ENCODE measurements at regions not wholly inside any gene's neighbourhood (a gene's known extent, or its start where the extent isn't known, plus 50 kb on each side); places are given as distances from the start of the nearest gene placed in this dataset.

GRCh38 chr16:62664566-62664965 is 628.3 kb upstream of the CDH8 start:
- DNase-seq (ENCODE audit: low read depth in 2 of 2) = no peak

DNA sequence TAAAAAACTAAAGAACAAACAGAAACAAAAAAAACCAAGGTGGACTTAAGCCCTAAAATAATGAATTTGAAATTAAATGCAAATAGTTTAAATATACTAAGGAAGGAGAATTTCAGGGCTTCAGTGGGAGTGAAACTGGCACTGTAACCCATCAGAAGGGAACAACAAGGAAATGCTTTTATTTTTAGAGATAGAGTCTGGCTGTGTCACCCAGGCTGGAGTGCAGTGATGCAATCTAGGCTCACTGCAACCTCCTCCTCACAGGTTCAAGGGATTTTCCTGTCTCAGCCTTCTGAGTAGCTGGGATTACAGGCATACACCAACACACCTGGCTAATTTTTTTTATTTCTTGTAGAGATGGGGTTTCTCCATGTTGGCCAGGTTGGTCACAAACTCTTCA is 625.2 kb upstream of the CDH8 start:
- DNase-seq (ENCODE audit: low read depth in 2 of 2) = no peak

DNA sequence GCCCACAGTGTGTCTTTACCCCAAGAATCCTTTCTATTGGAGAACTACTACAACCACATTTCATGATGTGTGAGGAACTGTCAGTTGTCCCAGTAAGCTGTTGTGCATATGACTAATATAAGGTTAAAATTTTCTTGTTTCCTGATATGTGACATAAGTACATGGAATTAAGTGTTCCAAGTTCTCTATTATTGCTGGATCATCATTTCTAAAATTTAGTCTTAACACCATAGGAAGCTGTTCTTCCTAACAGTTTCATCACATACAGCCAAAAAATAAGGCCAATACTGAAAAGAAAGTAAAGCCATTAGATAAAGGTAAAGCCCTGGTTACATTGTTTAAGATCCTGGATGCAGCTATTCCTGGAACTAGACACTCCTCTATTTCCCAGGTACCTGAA is 620.9 kb upstream of the CDH8 start:
- no peak for DNase-seq (ENCODE audit: low read depth in 2 of 2)

DNA sequence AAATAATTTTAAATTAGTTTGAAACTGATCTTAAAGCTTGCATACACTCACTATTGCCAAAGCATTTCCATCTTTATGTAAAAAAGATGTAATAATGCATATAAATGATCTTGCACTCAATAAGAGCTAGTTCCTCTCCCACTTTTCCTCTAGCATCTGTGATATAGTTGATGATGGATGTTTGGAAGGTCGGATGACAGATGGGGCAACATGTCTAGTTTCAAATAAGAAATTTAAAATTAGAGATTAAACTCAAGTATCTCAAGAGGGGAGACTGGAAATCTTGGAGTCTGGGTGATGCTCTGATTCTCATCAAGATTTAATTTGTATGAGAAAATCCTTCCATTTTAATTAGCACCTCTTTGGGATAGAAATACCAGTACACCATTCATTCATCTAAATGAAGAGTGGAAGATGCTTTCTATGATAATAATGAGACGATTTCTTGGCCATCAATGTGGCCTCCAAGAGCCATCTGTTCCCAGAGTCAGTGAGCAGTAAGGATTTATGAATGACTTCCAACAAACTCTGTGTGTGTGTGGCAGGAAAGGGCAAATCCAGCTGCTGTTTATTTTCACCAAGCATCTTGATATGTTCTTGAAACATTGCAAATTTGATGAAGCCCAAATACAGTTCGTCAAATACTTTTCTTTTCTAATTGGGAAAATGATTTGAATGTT is 616.3 kb upstream of the CDH8 start:
- DNase-seq (ENCODE audit: low read depth in 2 of 2) = no peak

DNA sequence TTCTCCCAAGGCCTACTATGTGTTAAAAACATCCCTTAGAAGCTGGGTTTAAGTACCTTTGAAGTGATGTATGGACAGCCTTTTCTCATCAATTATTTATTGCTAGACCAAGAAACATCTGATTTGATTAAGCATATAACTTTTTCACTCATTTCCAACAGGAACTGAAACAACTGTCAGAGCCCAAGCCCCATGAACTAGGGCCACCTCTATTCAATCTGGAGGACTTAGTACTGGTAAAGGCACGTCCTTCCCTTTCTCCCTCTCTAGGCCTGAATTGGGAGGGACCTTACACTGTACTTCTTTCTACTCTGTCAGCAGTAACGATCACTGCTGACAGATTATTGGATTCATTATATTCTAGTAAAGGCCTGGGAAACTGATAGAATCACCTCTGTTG is 612.0 kb upstream of the CDH8 start:
- DNase-seq (ENCODE audit: low read depth in 2 of 2) = no peak

- no peak for DNase-seq (ENCODE audit: low read depth in 2 of 2)
These were observed 608.0 kb upstream of the CDH8 start for GRCh38 chr16:62644030-62644812.

DNA sequence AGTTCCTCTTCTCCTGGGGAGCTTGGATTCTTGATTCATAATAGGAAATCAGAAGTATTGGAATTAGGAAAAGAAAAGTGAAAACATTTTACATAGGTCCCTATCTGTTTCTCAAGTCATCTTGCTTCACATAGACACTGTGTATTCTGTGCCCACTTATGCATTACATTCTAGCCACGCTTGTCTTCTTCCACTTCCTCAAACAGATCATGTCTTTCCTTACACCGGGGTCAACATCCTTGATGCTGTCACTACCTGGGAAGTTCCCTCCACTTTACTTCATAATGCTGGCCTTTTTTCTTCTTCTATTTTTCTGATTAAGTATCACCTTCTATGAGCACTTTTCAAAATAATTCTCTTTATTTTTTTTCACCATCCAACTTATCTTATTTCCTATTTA is 606.4 kb upstream of the CDH8 start:
- DNase-seq (ENCODE audit: low read depth in 2 of 2) = no peak

GRCh38 chr16:62639890-62640289 is 603.7 kb upstream of the CDH8 start:
- no peak for DNase-seq (ENCODE audit: low read depth in 2 of 2)

DNA sequence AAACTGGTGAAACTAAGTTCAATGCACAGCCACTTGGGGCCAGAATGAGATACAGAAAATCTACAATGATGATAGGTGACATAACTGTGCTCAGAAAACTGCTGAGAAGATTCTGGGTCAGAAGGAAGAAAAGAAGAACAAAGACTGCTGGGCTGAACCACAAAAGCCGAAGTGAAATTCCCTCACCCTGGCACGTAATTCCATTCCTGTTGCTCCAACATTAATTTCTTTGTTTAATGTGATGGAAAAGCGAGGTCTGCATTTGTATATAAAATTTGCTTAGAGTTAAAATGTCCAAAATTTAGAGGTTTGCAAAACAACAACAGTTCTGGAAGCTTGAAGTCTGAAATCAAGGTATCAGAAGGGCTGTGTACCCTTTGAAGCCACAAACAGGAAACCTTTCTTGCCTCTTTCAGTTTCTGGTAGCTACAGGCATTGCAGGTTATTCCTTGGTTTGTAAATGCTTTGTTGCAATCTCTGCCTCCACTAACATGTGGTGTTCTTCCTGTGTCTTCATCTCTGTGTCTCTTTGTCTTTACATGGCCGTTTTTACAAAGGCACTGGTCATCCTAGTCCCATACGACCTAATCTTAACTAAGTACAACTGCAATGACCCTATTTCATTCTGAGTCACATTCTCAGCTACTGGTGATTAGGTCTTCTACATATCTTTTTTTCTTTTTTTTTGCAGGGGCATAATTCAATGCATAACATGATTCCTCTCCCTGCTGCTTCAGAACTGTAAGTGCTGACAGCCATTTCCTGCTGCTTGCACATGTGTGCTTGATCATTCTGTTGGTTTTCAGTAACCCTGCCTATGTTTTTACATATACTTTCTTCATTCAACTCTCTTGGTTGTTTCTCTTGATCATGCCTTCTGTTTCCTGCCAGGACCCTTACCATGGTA is 603.0 kb upstream of the CDH8 start:
- peak; percentile 62 to 66 for DNase-seq (ENCODE audit: low read depth in 2 of 2)

- DNase-seq (ENCODE audit: low read depth in 2 of 2) = peak; percentile 20 to 21
These were observed 602.2 kb upstream of the CDH8 start for GRCh38 chr16:62638324-62638911.

DNA sequence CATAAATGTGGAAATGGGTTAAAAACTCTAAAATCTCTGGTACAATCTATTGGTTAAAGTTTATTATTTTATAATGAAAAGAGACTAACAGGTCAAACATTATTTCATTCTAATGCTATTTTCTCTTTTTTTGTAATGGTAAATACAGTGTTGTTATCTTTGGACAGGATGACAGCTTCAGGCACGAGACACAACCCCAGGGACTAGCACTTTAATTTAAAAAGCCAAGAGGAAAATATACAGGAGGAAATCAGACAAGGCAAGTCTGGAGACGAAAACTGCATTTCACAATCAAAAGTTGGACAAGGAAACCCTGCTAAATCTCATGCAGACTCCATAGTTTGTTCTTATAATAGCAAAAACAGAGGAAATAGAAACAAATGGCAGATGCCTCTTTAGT is 589.1 kb upstream of the CDH8 start:
- DNase-seq (ENCODE audit: low read depth in 2 of 2) = no peak

DNA sequence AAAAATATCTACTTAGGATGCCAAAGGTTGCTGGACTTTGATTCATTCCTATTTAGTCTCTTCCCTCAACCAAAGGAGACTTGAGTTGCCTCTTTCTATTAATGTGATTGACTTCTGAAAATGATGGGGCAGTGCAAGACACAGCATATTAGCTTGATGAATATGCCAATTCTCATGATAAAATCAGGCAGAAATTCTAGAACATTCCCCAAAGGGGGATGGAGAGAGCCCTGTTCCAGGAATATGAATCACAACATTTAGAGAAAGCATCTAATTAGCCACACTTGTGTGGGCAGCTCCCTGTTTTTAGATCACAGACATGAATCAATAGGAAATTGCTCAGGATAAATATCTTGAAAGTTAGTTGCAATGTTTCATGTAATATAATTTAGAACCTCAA is 584.0 kb upstream of the CDH8 start:
- peak; percentile 17 to 19 for DNase-seq (ENCODE audit: low read depth in 2 of 2)

GRCh38 chr16:62615526-62615925 is 579.3 kb upstream of the CDH8 start:
- DNase-seq (ENCODE audit: low read depth in 2 of 2) = no peak

GRCh38 chr16:62610291-62610690 is 574.1 kb upstream of the CDH8 start:
- no peak for DNase-seq (ENCODE audit: low read depth in 2 of 2)

- no peak for DNase-seq (ENCODE audit: low read depth in 2 of 2)
These were observed 566.6 kb upstream of the CDH8 start for GRCh38 chr16:62602790-62603189.

DNA sequence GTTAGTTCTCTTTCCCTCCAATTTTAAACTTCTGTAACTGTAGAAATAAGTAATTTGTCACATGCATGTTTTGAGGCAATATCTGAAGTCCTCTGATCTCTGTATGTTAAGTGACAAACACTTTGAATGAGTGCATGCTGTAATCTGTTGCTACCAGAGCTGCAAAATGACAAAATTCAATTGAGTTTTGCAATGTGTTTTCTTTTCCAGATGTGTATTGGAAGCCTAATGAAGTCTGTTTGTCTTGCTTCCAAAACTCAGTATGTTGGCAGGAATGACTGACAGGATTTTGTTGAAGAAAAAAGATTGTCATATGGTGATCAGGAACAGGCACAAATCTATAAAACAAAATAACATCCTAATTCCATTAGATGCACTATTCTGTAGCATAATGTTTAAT is 561.6 kb upstream of the CDH8 start:
- no peak for DNase-seq (ENCODE audit: low read depth in 2 of 2)

- no peak for DNase-seq (ENCODE audit: low read depth in 2 of 2)
These were observed 560.3 kb upstream of the CDH8 start for GRCh38 chr16:62596584-62596983.

- no peak for DNase-seq (ENCODE audit: low read depth in 2 of 2)
These were observed 559.9 kb upstream of the CDH8 start for GRCh38 chr16:62596125-62596524.

- no peak for DNase-seq (ENCODE audit: low read depth in 2 of 2)
These were observed 550.1 kb upstream of the CDH8 start for GRCh38 chr16:62586128-62586862.

GRCh38 chr16:62585041-62585545 is 548.9 kb upstream of the CDH8 start:
- DNase-seq (ENCODE audit: low read depth in 2 of 2) = no peak

- DNase-seq (ENCODE audit: low read depth in 2 of 2) = no peak
These were observed 547.2 kb upstream of the CDH8 start for GRCh38 chr16:62583414-62583813.

All from fibroblast of skin of left quadriceps (primary cell).